Stimulated activated CD8-positive, alpha-beta memory T cell treated with anti-CD3 and anti-CD28 coated beads, Interleukin-4, amount 100 ng/mL, for 1 hour (primary cell): ENCODE measurements at regions not wholly inside any gene's neighbourhood (a gene's known extent, or its start where the extent isn't known, plus 50 kb on each side); places are given as distances from the start of the nearest gene placed in this dataset.

ENCODE experiments used
- DNase-seq, 2 donors: peaks; one replicate each; pipeline ENCODE4 v3.0.0-alpha.2; 2020; ENCODE audit warnings: low read depth in 2 of 2, low spot score in 1 of 2

DNA sequence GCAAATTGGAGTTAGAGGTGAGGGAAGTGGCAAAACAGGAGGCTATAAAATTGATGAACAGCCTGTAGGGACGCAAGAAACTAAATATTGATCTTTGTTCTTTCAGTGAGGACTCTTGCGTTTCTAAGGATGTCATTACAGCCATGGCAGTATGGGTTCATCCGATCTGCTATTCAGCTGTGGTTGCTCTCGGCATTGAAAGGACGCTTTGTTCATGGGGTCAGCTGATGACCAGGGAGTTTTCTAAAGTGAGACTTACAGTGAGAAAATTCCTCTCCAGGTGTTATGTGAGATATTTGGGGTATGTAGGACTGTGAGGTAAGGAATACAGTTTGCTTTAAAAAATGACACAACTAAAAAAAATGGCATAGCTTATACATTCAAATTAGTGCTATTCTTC lies 52.7 kb upstream of the PELI1 start:
- DNase-seq: no peak

DNA sequence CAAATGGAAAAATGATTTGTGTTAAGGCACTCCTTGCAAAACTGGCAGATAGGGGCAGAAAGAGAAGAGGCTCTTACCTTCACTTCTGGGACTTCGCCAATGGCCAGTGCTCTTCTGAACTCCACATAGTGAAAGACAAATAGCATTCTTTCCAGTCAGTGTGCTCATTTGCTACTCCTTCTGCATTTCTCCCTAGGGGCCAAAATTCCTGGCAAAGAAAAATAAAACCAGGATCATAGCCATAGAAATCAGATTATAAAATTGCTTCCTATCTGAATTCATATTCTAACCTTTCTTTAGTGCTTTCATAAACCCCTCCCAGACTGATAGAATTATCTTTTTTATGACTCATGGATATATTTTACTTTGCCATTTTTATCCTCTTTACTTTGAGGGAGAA lies 56.9 kb upstream of the PELI1 start:
- no peak for DNase-seq

DNA sequence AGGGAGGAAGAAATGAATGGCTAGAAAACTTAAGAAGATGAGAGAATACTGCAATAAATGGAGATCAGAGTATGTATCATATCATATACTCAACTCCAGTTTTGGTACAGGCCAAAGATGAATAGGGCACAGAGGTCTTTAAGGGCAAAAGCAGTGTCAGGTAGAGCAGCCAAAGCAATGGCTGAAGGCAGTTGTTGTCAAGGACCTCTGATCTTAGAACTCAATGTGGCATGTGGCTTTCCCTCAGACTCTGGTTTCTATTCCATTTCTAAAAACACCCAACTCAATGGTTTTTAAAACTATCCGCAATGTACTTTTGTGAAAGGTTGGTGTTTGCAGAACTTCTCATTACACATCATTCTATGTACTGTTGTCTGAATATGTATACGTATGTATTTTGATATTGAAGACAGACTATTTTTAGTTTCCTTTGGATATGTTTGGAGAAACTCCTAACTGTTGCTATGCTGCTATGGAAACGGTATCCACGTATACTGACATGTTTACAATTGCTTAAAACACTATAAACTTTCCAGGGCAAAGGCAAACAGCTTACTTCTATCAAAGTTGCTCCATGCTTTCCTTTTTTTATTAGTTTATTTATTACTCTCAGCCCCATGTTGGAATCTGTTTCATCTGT lies 58.1 kb upstream of the PELI1 start:
- no peak for DNase-seq

DNA sequence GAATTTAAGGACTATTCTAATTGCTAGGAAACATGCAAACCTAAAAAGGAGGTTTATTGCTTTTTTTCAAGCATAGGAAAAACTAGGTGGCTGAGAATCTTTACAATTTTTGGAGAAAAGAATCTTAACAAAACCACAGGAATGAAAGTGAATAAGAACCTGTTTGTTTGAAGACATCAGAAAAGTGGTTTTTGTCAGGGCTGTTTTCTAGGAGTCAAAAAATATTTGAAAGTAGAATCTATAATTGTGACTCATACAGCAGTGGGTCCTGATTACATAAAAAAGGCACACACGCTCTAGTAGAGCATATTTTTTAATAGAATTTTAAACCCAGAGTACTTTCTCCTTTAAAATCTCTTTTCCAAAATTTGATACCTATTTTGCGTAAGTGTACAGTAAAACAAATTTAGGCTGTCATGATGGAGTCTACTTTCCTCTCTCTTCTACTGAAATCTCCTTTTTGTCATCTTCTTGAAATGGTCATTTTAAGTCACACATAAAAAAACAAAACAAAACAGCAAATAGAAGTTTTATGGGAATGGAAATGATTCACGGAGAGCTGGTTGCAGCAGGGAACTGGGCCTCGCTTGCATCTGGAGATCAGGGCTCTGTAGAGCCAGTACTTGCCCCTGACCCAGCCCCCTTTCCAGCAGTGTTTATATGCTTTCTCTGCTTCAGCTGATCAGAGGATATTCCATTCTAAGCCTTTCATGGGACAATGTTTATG lies 59.1 kb upstream of the PELI1 start:
- no peak for DNase-seq

DNA sequence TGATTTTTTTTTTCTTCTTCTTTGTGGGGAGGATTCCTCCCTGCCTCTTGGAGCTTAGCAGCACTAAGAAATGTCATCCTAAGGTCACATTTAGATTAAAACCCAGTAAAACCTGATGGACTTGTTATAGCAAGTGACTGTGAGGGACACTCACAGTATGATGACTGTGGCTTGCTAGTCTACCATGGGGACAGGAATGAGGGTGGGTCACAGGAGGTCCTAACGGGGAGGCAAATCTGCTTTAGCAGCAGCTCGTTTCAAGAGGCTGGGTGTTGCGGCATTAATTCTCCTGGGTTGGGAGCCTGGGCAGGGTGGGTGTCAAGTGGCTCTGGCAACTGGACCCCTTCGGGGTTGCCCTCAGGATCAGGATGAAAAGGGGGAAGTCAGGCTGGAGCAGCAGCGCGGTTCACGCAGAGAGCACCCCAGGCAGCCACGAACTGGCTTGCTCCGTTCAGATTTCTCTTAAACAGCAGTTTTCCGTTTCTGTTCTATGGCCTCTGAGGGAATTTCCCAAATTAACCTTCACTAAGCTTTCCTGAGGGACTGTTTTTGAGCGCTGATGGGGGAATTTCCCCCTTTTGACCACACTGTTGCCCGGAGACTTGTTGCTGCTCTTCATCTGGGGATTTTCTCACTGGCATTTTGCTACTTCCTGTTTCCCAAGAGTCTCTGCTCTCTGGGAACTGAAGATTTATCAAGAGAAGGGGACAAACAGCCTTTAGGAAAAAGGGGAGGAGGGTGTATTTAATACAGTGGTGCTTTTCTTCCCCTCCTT lies 59.8 kb upstream of the PELI1 start:
- DNase-seq: no peak

DNA sequence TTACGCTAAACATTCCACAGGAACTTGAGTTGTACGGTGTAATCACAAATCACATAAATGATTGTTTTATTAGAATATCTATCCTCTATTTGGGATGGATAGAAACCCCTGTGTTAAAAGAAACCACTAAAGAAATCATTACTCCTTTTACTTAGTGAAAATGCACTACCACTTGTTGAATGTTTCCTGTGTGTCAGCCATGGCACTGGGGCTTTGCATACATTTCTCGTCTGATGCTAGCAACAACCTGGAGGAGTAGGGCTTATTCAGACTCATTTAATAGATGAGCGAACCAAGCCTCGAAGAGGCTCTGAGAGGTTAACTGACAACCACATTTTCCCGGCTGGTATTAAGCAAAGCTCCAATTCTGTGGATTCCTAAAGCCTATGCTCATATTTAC lies 60.5 kb upstream of the PELI1 start:
- DNase-seq: no peak

DNA sequence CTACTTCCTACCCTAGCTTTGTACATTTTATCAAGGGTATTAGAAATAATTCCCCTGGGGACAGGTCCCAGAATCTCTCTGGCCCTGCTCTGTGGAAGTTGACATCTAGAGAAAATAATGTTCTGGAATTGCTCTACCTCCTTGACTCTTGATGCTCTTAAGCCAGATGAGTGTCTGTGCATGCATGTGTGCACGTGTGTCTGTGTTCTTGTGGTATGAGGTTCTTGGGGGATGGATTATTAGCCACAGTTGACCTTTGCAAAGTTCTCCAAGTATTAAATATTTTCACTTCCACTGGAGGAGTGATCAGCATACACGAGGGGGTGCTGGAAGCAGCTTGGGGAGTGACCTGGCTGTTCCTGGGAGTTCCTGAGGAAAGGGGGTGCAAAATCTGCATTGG lies 61.2 kb upstream of the PELI1 start:
- DNase-seq: no peak

DNA sequence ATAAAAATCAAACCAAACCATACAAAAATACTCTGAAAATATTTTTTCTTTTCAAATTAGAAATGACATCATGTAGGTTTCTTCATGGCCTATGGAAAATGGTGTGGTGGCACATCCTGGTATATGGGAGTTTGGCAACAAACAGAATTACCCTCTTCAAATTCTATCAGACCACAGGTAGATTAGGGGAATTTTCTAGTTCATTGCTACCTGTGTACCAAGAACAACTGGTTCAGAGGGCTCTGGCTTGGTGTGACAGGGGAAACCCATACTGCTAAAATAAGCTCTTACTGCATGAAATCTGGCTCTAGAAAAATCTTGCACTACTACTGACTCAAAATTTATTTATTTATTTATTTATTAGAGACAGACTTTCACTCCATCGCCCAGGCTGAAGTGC lies 63.4 kb upstream of the PELI1 start:
- DNase-seq: no peak

DNA sequence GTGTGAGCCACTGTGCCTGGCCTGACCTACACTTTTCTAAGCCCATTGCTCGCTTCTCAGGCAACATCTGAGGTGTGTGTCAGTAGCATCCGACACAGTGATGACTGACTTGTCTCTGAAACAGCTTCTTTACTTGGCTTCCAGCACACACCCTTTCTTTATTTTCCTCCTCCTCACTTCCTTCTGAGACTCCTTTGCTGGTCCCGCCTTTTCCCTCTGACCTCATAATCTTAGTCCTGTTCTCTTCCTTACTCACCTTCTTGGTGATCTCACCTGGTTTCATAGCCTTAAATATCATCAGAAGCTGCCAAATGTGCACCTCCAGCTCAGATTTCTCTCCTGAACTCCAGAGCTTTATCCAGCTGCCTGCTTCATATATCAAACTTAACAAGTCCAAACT lies 66.6 kb upstream of the PELI1 start:
- no peak for DNase-seq

DNA sequence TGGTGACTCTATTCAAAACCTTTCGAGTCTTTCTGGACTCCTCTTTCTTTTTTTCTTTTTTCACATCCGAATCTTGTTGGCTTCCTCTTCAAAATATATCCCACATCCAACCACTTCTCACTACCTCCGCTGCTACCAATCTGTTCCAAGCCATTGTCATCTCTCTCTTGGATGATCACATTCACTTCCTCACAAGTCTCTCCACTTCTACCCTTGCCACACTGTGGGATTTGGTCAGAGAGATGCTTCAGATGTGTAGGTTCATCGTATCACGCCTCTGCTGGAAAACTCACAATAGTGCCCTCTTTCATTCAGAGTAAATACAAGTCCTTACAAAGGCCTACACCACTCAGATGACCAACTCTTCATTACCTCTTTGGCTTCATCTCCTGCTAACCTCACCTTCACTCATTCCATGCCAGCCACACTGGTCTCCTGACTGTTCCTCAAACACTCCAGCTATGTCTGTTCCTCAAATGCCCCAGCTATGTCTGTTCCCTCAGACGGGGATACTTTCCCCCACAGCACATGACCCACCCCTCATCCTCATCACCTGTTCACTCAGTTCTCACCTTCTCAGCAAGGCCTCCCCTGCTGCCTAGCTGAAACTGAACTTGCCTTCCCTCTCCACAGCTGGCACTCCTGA lies 67.2 kb upstream of the PELI1 start:
- DNase-seq: no peak

DNA sequence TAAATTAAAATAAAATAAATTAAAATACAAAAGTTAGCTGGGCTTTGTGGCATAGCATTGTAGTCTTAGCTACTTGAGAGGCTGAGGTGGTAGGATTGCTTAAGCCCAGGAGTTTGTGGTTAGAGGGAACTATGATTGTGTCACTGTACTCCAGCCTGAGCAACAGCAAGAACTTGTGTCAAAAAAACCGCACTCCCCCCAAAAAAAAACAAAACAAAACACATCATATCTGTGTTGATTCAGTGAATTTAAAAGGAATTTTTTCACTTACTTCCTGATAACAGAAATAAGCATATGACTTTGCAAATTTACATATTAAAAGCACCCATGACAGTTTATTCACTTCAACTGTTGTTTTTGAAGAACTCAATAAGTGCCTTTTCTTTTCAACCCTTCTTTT lies 68.1 kb upstream of the PELI1 start:
- DNase-seq: no peak

DNA sequence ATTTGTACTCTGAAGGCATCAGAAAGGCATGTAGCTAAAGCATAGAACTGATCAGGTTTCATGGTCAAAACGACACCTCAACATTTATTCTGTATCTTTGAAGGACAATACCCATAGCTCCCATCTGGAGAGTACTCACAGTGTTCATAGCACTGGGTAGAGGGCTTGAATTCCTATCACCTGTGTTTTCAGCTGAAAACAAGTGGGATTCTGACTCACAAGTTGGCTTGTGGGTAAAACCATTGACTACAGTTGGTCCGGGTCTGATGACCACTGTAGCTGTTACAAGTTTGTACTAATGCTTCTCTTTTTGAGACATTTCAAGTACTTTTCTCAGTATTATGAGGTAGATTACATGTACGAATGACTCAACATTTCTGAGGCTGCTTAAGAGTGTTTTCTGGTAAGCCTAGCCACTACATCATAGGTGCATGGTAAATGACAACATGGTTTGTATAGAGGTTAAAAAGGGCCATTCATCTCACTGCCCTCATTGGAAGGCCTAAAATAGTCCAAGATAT lies 68.6 kb upstream of the PELI1 start:
- no peak for DNase-seq

DNA sequence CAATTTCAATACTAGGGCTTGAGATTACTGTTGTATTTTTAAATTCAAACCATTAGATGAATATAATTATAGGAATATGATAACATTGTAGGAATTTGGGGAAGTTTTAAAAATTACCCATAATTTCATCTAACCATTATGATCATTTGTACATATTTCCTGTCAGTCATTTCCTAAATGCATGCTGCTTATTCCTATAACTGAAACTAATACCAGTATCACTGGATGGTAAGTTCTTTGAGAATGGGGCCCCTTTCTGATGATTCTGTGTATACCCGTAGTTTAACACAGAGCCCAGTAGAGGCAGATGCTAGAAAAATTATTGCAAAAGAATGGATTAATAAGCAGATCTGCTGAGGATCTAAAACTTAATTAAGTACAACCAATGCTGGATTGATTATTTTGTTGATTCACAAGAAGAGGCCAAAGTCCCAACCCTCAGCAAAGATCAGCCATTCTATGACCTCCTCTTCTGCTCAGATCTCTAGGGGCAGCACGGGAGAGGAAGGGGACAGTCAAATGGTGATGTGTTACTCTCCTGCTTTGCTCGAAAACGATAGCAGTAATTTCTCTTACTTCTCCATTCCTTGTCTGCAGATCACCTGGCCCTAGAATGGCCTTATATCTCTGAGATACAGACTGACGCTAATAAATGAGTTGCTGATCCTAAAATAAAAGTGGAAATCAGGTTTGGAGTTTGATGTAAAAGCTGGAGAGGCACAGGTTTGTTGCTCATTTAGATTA lies 69.5 kb upstream of the PELI1 start:
- no peak for DNase-seq

DNA sequence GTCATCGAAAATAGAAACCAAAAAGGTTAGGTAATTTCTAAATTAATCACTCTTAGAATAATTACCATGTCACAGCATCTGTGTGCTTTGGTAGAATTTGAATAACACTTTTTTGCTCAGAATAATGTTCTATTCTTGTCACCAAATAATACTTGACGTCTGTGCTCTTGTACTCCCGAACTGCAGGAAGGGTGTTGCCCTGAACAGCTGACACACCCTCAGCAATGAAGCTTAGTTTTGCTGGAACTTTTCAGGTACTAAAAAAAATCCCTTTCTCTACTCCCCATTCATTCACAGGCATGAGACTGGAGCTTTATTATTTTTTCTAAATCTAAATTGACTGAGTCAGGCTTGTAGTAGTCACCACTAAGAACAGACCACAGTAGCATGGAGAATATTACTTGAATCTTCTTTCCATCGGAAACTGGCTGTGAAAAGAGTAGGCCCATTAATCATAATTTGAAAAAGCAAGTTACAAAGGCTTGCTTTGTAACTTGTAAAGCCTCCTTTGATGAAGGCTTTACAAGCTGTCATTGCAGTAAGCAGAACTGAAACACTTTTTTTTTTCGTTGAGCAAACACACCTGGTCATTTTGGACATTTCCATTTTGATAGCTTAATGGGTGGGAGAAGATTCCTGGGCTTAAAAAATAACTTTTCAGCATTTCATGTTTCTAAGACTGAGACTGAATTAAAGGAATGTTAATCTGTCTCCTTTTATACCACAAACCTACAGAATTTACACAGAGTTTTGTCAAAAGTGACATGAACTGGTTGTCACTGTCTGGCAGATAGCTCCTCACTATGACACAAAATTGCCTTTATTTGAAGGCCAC lies 70.3 kb upstream of the PELI1 start:
- no peak for DNase-seq

DNA sequence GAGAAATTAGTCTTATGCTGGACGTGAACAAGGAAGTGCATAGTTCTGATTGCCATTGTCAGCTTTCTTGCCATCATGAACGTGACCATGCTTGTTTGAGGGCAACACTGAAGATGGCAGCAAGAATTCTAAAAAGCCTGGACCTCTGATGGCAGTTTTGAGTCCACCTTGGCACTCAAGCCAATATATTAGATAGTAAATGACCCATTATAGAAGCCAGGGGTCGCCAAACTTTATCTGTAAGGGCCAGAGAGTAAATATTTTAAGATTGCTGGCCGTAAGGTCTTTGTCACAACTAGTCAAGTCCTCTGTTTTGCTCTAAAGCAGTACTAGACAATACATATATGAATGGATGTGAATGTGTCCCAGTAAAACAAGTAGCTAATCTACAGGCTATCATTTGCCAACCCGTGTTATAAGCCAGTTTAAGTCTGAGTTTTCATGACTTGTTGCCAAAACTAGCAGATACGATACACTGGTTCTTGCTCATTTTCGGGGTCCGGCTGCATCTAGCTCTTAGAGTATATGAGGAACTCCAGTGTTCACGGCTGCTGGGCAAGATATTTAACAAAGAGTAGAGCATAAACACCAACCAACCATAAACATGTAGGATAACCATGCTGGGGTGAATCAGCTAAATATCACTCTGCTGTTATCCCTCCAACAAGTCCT lies 73.1 kb upstream of the PELI1 start:
- DNase-seq: no peak

DNA sequence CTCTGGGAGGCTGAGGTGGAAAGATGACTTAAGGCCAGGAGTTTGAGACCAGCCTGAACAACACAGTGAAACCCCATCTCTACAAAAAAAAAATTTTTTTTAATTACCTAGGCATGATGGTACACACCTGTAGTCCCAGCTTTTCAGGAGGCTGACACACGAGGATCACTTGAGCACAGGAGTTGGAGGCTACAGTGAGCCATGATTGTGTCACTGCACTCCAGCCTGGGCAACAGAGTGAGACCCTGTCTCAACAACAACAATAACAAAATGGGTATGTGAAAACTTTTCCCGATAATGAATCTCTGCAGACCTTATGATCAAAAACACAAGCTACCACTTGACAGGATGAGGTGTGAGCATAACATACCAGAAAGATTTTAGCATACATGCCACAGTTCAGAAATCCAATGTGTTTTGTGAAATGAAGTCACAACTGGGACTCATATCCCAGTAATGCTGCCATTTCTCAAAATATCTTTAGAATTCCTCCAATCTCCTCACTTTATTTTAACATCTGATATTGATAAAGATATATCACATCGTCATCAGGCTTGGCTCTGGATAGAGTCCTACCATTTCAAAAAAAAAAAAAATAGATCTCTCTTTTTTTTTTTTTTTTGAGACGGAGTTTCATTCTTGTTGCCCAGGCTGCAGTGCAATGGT lies 74.0 kb upstream of the PELI1 start:
- DNase-seq: no peak

DNA sequence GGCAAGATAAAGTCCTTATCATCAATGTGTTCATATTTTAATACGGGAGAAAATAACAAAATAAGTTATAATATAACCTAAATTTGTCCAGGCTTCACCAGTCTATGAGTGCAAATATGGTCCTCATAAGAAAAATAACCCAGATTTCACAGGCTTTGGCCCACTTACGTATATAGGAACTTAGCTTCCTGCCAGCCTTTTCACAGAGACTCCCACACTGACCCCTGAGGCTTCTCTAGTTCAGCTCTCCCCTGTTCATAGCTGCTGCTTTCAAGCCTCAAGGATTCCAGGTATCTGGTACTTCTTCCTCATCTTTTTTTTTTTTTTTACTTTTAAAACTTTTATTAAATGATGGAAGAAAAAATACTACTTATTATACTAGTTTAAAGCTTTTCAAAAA lies 74.9 kb upstream of the PELI1 start:
- DNase-seq: no peak

DNA sequence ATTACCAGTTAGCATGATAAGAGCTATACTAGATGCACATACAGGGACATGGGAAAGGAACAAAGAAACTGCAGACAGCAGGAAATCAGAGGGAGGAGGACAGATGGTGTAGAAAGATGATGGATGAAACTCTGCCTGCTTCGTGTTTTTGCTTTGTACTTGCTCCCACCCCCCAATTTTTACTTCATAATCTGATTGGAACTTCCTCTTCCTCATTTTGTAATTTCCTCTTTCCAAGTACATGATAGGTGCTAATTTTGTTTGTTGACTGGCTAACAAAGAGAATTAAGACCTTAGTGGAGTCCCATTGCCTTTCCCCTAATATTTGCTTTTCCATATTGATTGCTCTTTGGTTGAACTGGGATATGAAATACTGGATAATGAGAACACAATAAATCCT lies 76.0 kb upstream of the PELI1 start:
- no peak for DNase-seq
